CD4-positive, alpha-beta T cell (primary cell): ENCODE measurements at regions not wholly inside any gene's neighbourhood (a gene's known extent, or its start where the extent isn't known, plus 50 kb on each side); places are given as distances from the start of the nearest gene placed in this dataset.

ENCODE experiments used
- ATAC-seq: fragments of 200-7000 bp; cut with Tn5 transposase; one replicate; pipeline ENCODE4 v1.10.0; 2022; ENCODE audit warnings: mild to moderate bottlenecking; ENCODE audit not compliant: poor library complexity
- CTCF ChIA-PET: fragments of 350-600 bp; sonication (Branson Sonifier 250); formaldehyde crosslinking; loops from one replicate; lab custom pipeline; 2021; ENCODE audit warnings: antibody characterized with exemption, inconsistent platforms; lab: Charles Lee
- POLR2A ChIA-PET: fragments of 350-600 bp; sonication (Branson Sonifier 250); formaldehyde crosslinking; loops from one replicate; lab custom pipeline; 2021; ENCODE audit warnings: antibody characterized with exemption, inconsistent platforms; lab: Charles Lee
- DNase-seq, 14 experiments: peaks; one replicate each; pipeline ENCODE4 v3.0.0-alpha.2; 2013 to 2020; ENCODE audit warnings: mixed read lengths in 2 of 14
- H3K27ac ChIP-seq, 2 donors: one replicate each; pipeline versions ENCODE4 v1.5.1 to v1.7.0; 2013; ENCODE audit warnings: low read length in 2 of 2, low read depth in 1 of 2, mild to moderate bottlenecking in 1 of 2
- H3K27me3 ChIP-seq, 2 experiments: 1 replicate in 1 of 2; 2 replicates in 1 of 2; pipeline versions ENCODE4 v1.6.1 to v1.7.0; 2013; ENCODE audit warnings: low read length in 2 of 2, control low read depth in 1 of 2, mild to moderate bottlenecking in 1 of 2, moderate library complexity in 1 of 2; ENCODE audit not compliant: insufficient read depth in 2 of 2, control insufficient read depth in 1 of 2
- H3K36me3 ChIP-seq: one replicate; pipeline ENCODE4 v1.6.1; 2013; ENCODE audit warnings: low read length, control low read depth; ENCODE audit not compliant: insufficient read depth
- H3K4me1 ChIP-seq: one replicate; pipeline ENCODE4 v1.6.1; 2013; ENCODE audit warnings: low read length, control low read depth; ENCODE audit not compliant: insufficient read depth
- H3K4me3 ChIP-seq: one replicate; pipeline ENCODE4 v1.5.1; 2013; ENCODE audit warnings: mild to moderate bottlenecking, low read length, moderate library complexity
- H3K9me3 ChIP-seq, 2 experiments: 1 replicate in 1 of 2; 2 replicates in 1 of 2; pipeline versions ENCODE4 v1.6.1 to v1.7.0; 2013; ENCODE audit warnings: low read length in 2 of 2, mild to moderate bottlenecking in 2 of 2, control low read depth in 1 of 2, moderate library complexity in 1 of 2; ENCODE audit not compliant: control insufficient read depth in 1 of 2, insufficient read depth in 1 of 2
- H3K27ac Mint-ChIP-seq: one replicate; pipeline ENCODE4 v1.8.0; 2020; ENCODE audit warnings: mixed read lengths
- H3K27me3 Mint-ChIP-seq: one replicate; pipeline ENCODE4 v1.8.0; 2021; ENCODE audit warnings: mixed read lengths
- H3K36me3 Mint-ChIP-seq: one replicate; pipeline ENCODE4 v1.8.0; 2021; ENCODE audit warnings: low read depth, mixed read lengths
- H3K4me1 Mint-ChIP-seq: one replicate; pipeline ENCODE4 v1.8.0; 2021; ENCODE audit warnings: low read depth, mixed read lengths
- H3K4me3 Mint-ChIP-seq: one replicate; pipeline ENCODE4 v1.8.0; 2020; ENCODE audit warnings: mild to moderate bottlenecking, mixed read lengths
- H3K9me3 Mint-ChIP-seq: one replicate; pipeline ENCODE4 v1.8.0; 2020; ENCODE audit warnings: mixed read lengths
- CTCF ChIP-seq: fragments of 200-600 bp; IDR thresholded peaks from one replicate; pipeline ENCODE4 v1.8.0; 2022; ENCODE audit warnings: antibody characterized with exemption, mild to moderate bottlenecking
- intact Hi-C, 2 experiments: fragments of 100-400 bp; cut with DNase I in 1 of 2; cut with micrococcal nuclease in 1 of 2; formaldehyde crosslinking; loops; one replicate each; pipeline versions ENCODE4 v1.15.1 to v1.9.0; 2023 to 2025; cut with DNase I, micrococcal nuclease

GRCh38 chr2:41940745-41941063 lies 107.1 kb upstream of the PKDCC start:
- H3K9me3 Mint-ChIP-seq: no peaks in the 10 kb centered on the region
- POLR2A ChIA-PET: no interaction called here

GRCh38 chr2:41941831-41942230 lies 106.0 kb upstream of the PKDCC start:
- Histone ChIP-seq H3K36me3 (no peaks in the 10 kb centered on the region), H3K4me3 (no peak overlapping the region), H3K27me3 (peaks cover 0 to 5% of the 10 kb centered on the region in 2 experiments), H3K27ac (no peak overlapping the region), H3K9me3 (no peaks in the 10 kb centered on the region), H3K4me1 (no peaks in the 10 kb centered on the region)
- no peak for TF ChIP-seq CTCF
- intact Hi-C loops: loop anchor here in 1 of 2 experiments (2.0 kb wide), 1 partner anchor 25 kb away; no protein-coding TSS in a partner anchor
- ATAC-seq (no peak), DNase-seq (no peak)
- Mint-ChIP-seq H3K4me1 (no peaks in the 10 kb centered on the region), H3K9me3 (no peaks in the 10 kb centered on the region), H3K27ac (no peak overlapping the region), H3K27me3 (peaks cover 13% of the 10 kb centered on the region), H3K36me3 (no peaks in the 10 kb centered on the region), H3K4me3 (no peak overlapping the region)
- ChIA-PET CTCF (no interaction called here), POLR2A (no interaction called here)

More at GRCh38 chr2:41940745-41941063, 107.1 kb upstream of the PKDCC start:
- intact Hi-C loops: no loop called here
- no peak overlapping the region for H3K4me3 Mint-ChIP-seq
- H3K27ac ChIP-seq: no peak overlapping the region
- H3K27me3 Mint-ChIP-seq: peaks cover 6% of the 10 kb centered on the region
- peaks cover 0 to 5% of the 10 kb centered on the region in 2 experiments for H3K27me3 ChIP-seq
- H3K4me1 ChIP-seq: no peaks in the 10 kb centered on the region
- no peak overlapping the region for H3K27ac Mint-ChIP-seq
- no peaks in the 10 kb centered on the region for H3K36me3 ChIP-seq
- no peaks in the 10 kb centered on the region for H3K9me3 ChIP-seq
- no peak for TF ChIP-seq CTCF
- H3K4me3 ChIP-seq: no peak overlapping the region
- H3K36me3 Mint-ChIP-seq: no peaks in the 10 kb centered on the region
- H3K4me1 Mint-ChIP-seq: no peaks in the 10 kb centered on the region
- ATAC-seq: no peak
- CTCF ChIA-PET: no interaction called here
- no peak for DNase-seq

- TF ChIP-seq CTCF: no peak
- intact Hi-C loops: loop anchor here in 1 of 2 experiments (2.0 kb wide), 1 partner anchor 25 kb away; no protein-coding TSS in a partner anchor
- CTCF ChIA-PET: no interaction called here
- POLR2A ChIA-PET: no interaction called here
- ATAC-seq (no peak), DNase-seq (no peak)
- Histone ChIP-seq H3K9me3 (no peaks in the 10 kb centered on the region), H3K27ac (no peak overlapping the region), H3K36me3 (no peaks in the 10 kb centered on the region), H3K4me3 (no peak overlapping the region), H3K27me3 (peaks cover 0 to 5% of the 10 kb centered on the region in 2 experiments), H3K4me1 (no peaks in the 10 kb centered on the region)
- Mint-ChIP-seq H3K4me1 (no peaks in the 10 kb centered on the region), H3K27me3 (peaks cover 17% of the 10 kb centered on the region), H3K27ac (no peak overlapping the region), H3K9me3 (no peaks in the 10 kb centered on the region), H3K4me3 (no peak overlapping the region), H3K36me3 (no peaks in the 10 kb centered on the region)
Observed at GRCh38 chr2:41942278-41942677, 105.5 kb upstream of the PKDCC start.
